K562 (cell line): ENCODE measurements at regions not wholly inside any gene's neighbourhood (a gene's known extent, or its start where the extent isn't known, plus 50 kb on each side); places are given as distances from the start of the nearest gene placed in this dataset.

Experiments used
- ATAC-seq: fragments of 200-7000 bp; cut with Tn5 transposase; 3 replicates; pipeline ENCODE4 v1.9.1; 2020; ENCODE audit warnings: moderate library complexity
- BruUV-seq: library from RNA; stranded (reverse); fragments of 400-500 nt; replicated peaks from 2 replicates; lab custom pipeline; 2021; lab: Mats Ljungman, UMichigan
- CTCF ChIA-PET: fragments of 300-600 bp; formaldehyde crosslinking; extraction: SDS; loops from one replicate; lab custom pipeline; 2021; ENCODE audit warnings: low intra/inter-chr PET ratio; lab: Yijun Ruan, JAX
- POLR2A ChIA-PET: fragments of 300-600, 350-650 bp; sonication (Branson Sonifier 250); formaldehyde crosslinking; extraction: SDS; loops from one replicate; lab custom pipeline; 2021; ENCODE audit warnings: antibody characterized with exemption, inconsistent platforms; lab: Yijun Ruan, JAX
- DNase-seq, 4 experiments: peaks; one replicate each; pipeline versions ENCODE4 v3.0.0 to v3.0.0-alpha.2; 2011 to 2018; ENCODE audit warnings: low spot score in 3 of 4, mixed read lengths in 3 of 4; ENCODE audit errors: extremely low read depth in 1 of 4
- FAIRE-seq: peaks from 2 replicates; lab custom pipeline; 2011; peaks lifted over from hg19 to GRCh38; lab: Jason Lieb, UNC
- H2AFZ ChIP-seq: 2 replicates; pipeline ENCODE4 v1.6.0; 2011; ENCODE audit warnings: low read depth, low read length, control low read depth, inconsistent platforms
- H3K27ac ChIP-seq: fragments of 200-600 bp; 3 replicates; pipeline ENCODE4 v1.8.0; 2011; ENCODE audit warnings: low read depth, mild to moderate bottlenecking, control low read depth, inconsistent platforms, low read length, moderate library complexity, mixed read lengths; ENCODE audit errors: extremely low read depth
- H3K27me3 ChIP-seq, 2 experiments: fragments of 300-600 bp in 1 of 2; 2 replicates in 1 of 2; 3 replicates in 1 of 2; pipeline versions ENCODE4 v1.6.0 to v1.8.0; 2011; ENCODE audit warnings: inconsistent platforms in 2 of 2, low read length in 2 of 2, mild to moderate bottlenecking in 1 of 2, mixed read lengths in 1 of 2, moderate library complexity in 1 of 2; ENCODE audit not compliant: control insufficient read depth in 2 of 2, insufficient read depth in 2 of 2
- H3K36me3 ChIP-seq: fragments of 300-600 bp; 3 replicates; pipeline ENCODE4 v1.8.0; 2011; ENCODE audit warnings: mild to moderate bottlenecking, low read length, inconsistent platforms; ENCODE audit not compliant: control insufficient read depth, insufficient read depth
- H3K4me1 ChIP-seq, 2 experiments: fragments of 200-600 bp in 1 of 2; replicated peaks in 1 of 2; 2 replicates in 1 of 2; 3 replicates in 1 of 2; pipeline versions ENCODE4 v1.5.1 to v1.8.0; 2011; ENCODE audit warnings: inconsistent platforms in 2 of 2, low read length in 2 of 2, mild to moderate bottlenecking in 1 of 2, mixed read lengths in 1 of 2, moderate library complexity in 1 of 2; ENCODE audit not compliant: control insufficient read depth in 2 of 2, insufficient read depth in 2 of 2
- H3K4me2 ChIP-seq: 2 replicates; pipeline ENCODE4 v1.6.1; 2011; ENCODE audit warnings: low read length, control low read depth, inconsistent platforms, mixed read lengths; ENCODE audit not compliant: insufficient read depth
- H3K4me3 ChIP-seq: fragments of 200-600 bp; sonication (generic), shearing (Covaris generic); 2 replicates; pipeline ENCODE4 v1.5.1; 2016; ENCODE audit warnings: control low read depth, inconsistent platforms
- H3K79me2 ChIP-seq: fragments of 200-600 bp; 3 replicates; pipeline ENCODE4 v1.8.0; 2011; ENCODE audit warnings: low read length, inconsistent platforms; ENCODE audit not compliant: control insufficient read depth, insufficient read depth
- H3K9ac ChIP-seq, 2 experiments: 2 replicates each; pipeline versions ENCODE4 v1.6.0 to v1.6.1; 2011; ENCODE audit warnings: low read depth in 2 of 2, low read length in 2 of 2, control low read depth in 1 of 2, inconsistent platforms in 1 of 2, mild to moderate bottlenecking in 1 of 2, mixed read lengths in 1 of 2; ENCODE audit not compliant: insufficient read depth in 1 of 2
- H3K9me1 ChIP-seq: one replicate; pipeline ENCODE4 v1.6.0; 2011; ENCODE audit warnings: inconsistent platforms, mild to moderate bottlenecking, low read length, moderate library complexity; ENCODE audit not compliant: control insufficient read depth, insufficient read depth
- H3K9me3 ChIP-seq: replicated peaks from 2 replicates; pipeline ENCODE4 v1.5.1; 2011; ENCODE audit warnings: low read depth, low read length, inconsistent platforms; ENCODE audit not compliant: control insufficient read depth, insufficient read depth
- H4K20me1 ChIP-seq: replicated peaks from 2 replicates; pipeline ENCODE4 v1.6.1; 2011; ENCODE audit warnings: low read length, inconsistent platforms, mixed read lengths; ENCODE audit not compliant: control insufficient read depth, insufficient read depth
- BRF2 ChIP-seq: IDR thresholded peaks from 3 replicates; pipeline ENCODE4 v1.6.1; 2011; ENCODE audit warnings: borderline replicate concordance, mild to moderate bottlenecking; ENCODE audit not compliant: insufficient read length, insufficient read depth
- CEBPB ChIP-seq: fragments of 450-650 bp; IDR thresholded peaks from 2 replicates; pipeline ENCODE4 v1.6.1; 2016; ENCODE audit warnings: missing genetic modification characterization, missing compliant biosample characterization
- NBN ChIP-seq: fragments of 450-650 bp; IDR thresholded peaks from 2 replicates; pipeline ENCODE4 v1.6.1; 2016; ENCODE audit warnings: low read depth, mild to moderate bottlenecking
- SAP30 ChIP-seq: fragments of 200-600 bp; sonication (generic); IDR thresholded peaks from 2 replicates; pipeline ENCODE4 v1.6.1; 2012; ENCODE audit warnings: borderline replicate concordance, low read depth, mild to moderate bottlenecking, moderate library complexity, low read length, control low read depth, inconsistent platforms; ENCODE audit not compliant: insufficient read depth, poor library complexity, severe bottlenecking
- TBL1XR1 ChIP-seq, 2 experiments: IDR thresholded peaks; 2 replicates each; pipeline ENCODE4 v1.6.1; 2012; ENCODE audit warnings: improper control_type of control experiment in 2 of 2, low read length in 2 of 2, mild to moderate bottlenecking in 1 of 2
- TEAD2 ChIP-seq: fragments of 450-650 bp; IDR thresholded peaks from 2 replicates; pipeline ENCODE4 v1.6.1; 2016; ENCODE audit warnings: missing genetic modification characterization, control low read depth, missing compliant biosample characterization
- ZBTB33 ChIP-seq: sonication (generic); formaldehyde crosslinking; IDR thresholded peaks from 2 replicates; pipeline ENCODE4 v1.8.1; 2023; ENCODE audit warnings: mild to moderate bottlenecking, missing genetic modification reagents
- ZNF318 ChIP-seq, 2 experiments: fragments of 450-650 bp; IDR thresholded peaks; 2 replicates each; pipeline ENCODE4 v1.6.1; 2016; ENCODE audit warnings: mild to moderate bottlenecking in 2 of 2, borderline replicate concordance in 1 of 2, low read depth in 1 of 2, moderate library complexity in 1 of 2
- WGBS: fragments of 100-300 bp; shearing (Covaris generic); methylation state at CpG from one replicate; pipeline ENCODE4 v1.1.6; 2016; ENCODE audit warnings: low coverage, mixed read lengths; ENCODE audit not compliant: insufficient coverage; ENCODE audit errors: missing lambda C conversion rate; 5-methylcytosine and 5-hydroxymethylcytosine counted together
- in situ Hi-C: fragments of 300-500 bp; cut with MboI; formaldehyde crosslinking; loops from 4 replicates; pipeline ENCODE4 v1.15.0; 2018; ENCODE audit warnings: inconsistent platforms, mixed read lengths
- intact Hi-C: fragments of 100-400 bp; cut with micrococcal nuclease; formaldehyde crosslinking; loops from 2 replicates; pipeline ENCODE4 v1.14.2; 2022

GRCh38 chr13:104001766-104002165, 935.5 kb upstream of the SLC10A2 start:
- H3K4me3 ChIP-seq: no peak overlapping the region
- ChIA-PET POLR2A (no interaction called here), CTCF (no interaction called here)
- TF ChIP-seq NBN (no peak), ZBTB33 (CRISPR knock-in tag) (no peak), SAP30 (no peak), CEBPB (tag) (no peak), TEAD2 (no peak), TBL1XR1 (IDR thresholded peaks at IDR 0.05; ENCODE audit: low read length in 2 of 2) (no peak), BRF2 (no peak), ZNF318 (IDR thresholded peaks at IDR 0.05; ENCODE audit: borderline replicate concordance in 1 of 2, low read depth in 1 of 2) (no peak)
- no peaks in the 10 kb centered on the region for H3K27me3 ChIP-seq
- H3K9ac ChIP-seq: no peak overlapping the region
- no peak overlapping the region for H3K4me2 ChIP-seq
- H3K9me3 ChIP-seq: no peaks in the 10 kb centered on the region
- no peaks in the 10 kb centered on the region for H3K79me2 ChIP-seq
- no TSS peak for BruUV-seq
- H4K20me1 ChIP-seq: no peaks in the 10 kb centered on the region
- H2AFZ ChIP-seq: no peak overlapping the region
- H3K9me1 ChIP-seq: no peaks in the 10 kb centered on the region
- H3K27ac ChIP-seq: no peak overlapping the region
- ATAC-seq (no peak), FAIRE-seq (no peak), DNase-seq (no peak)
- in situ Hi-C loops: no loop called here
- intact Hi-C loops: no loop called here
- no peaks in the 10 kb centered on the region for H3K4me1 ChIP-seq
- 0% methylated on average over 3 of the region's 3 CpGs for WGBS
- H3K36me3 ChIP-seq: no peaks in the 10 kb centered on the region
